ENCODE measurements at regions not wholly inside any gene's neighbourhood (a gene's known extent, or its start where the extent isn't known, plus 50 kb on each side); places are given as distances from the start of the nearest gene placed in this dataset.

DNA sequence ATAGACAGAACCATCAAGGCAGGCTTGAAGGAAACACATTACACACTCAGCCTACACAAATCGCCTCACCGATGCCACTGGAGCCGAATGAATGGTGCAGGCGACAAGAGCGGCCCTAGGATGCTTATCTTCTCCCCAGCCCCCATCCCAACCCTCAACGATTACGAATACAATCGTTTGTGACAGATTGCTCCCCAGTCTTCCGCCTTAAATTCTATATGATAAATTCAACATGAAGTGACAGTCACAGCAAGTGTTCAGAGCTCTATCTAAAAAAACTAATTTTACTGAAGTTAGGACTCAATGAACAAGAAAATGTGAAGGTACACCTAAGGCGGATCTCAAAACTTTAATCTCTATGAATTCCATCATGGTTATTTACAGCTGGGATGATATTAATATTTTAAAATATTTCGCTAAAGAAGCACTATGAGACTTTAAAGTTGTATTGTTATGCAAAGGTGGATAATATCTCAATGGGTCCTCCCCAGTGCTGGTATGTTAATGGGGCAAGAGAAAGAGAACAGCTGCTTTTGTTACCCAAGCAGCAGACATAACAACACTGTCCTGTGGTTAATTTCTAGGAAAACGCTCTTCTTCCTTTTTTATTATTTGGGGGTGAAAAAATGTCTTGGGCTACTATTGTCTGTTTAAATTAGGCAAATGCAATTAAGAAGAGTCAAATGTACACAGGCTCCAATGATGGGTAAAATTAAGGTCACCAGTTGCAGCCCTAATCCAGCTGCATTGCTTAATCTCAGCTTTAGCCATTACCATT, 147.6 kb upstream of the NR2F2 start:
- H3K4me1 Mint-ChIP-seq (ENCODE audit: low read depth): no peaks in the 10 kb centered on the region
- intact Hi-C loops (cut with micrococcal nuclease): no loop called here
- ATAC-seq (no peak), DNase-seq (no peak)
- H3K9me3 Mint-ChIP-seq: no peaks in the 10 kb centered on the region
- TF ChIP-seq, protein P1, sequence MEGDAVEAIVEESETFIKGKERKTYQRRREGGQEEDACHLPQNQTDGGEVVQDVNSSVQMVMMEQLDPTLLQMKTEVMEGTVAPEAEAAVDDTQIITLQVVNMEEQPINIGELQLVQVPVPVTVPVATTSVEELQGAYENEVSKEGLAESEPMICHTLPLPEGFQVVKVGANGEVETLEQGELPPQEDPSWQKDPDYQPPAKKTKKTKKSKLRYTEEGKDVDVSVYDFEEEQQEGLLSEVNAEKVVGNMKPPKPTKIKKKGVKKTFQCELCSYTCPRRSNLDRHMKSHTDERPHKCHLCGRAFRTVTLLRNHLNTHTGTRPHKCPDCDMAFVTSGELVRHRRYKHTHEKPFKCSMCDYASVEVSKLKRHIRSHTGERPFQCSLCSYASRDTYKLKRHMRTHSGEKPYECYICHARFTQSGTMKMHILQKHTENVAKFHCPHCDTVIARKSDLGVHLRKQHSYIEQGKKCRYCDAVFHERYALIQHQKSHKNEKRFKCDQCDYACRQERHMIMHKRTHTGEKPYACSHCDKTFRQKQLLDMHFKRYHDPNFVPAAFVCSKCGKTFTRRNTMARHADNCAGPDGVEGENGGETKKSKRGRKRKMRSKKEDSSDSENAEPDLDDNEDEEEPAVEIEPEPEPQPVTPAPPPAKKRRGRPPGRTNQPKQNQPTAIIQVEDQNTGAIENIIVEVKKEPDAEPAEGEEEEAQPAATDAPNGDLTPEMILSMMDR (IDR thresholded peaks at IDR 0.05): no peak
- POLR2A ChIA-PET: interaction anchor here (0.7 kb wide), 1 partner anchor 13 kb away, joined by 3 read pairs; no protein-coding TSS in a partner anchor
- CTCF ChIA-PET: no interaction called here
- no peaks in the 10 kb centered on the region for H3K36me3 Mint-ChIP-seq (ENCODE audit: low read depth)
- H3K27me3 Mint-ChIP-seq: no peaks in the 10 kb centered on the region
- no peak overlapping the region for H3K4me3 Mint-ChIP-seq
- no peak overlapping the region for H3K27ac Mint-ChIP-seq

DNA sequence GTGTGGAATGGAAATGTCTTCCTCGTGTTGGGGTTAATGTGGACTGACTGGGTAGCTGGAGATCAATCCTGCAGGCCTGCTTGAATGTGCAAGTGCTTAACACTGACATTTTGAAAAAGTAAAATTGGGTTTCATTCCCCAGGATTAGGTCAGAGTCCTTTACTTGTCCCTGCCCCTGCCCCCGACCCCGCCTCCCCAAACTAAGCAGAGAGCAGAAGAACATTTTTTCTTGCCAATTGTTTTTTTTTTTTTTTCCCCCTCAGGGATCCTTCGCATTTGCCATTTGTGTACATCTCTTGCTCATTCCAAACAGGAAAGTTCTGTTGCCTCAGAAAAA, 147.0 kb upstream of the NR2F2 start:
- TF ChIP-seq, protein P1 (IDR thresholded peaks at IDR 0.05): no peak
- ATAC-seq (no peak), DNase-seq (no peak)
- intact Hi-C loops (cut with micrococcal nuclease): no loop called here
- POLR2A ChIA-PET: interaction anchor here (0.7 kb wide), 1 partner anchor 12 kb away, joined by 3 read pairs; no protein-coding TSS in a partner anchor
- no peaks in the 10 kb centered on the region for H3K4me1 Mint-ChIP-seq (ENCODE audit: low read depth)
- no peak overlapping the region for H3K4me3 Mint-ChIP-seq
- H3K27me3 Mint-ChIP-seq: no peaks in the 10 kb centered on the region
- CTCF ChIA-PET: no interaction called here
- H3K27ac Mint-ChIP-seq: no peak overlapping the region
- no peaks in the 10 kb centered on the region for H3K9me3 Mint-ChIP-seq
- no peaks in the 10 kb centered on the region for H3K36me3 Mint-ChIP-seq (ENCODE audit: low read depth)

DNA sequence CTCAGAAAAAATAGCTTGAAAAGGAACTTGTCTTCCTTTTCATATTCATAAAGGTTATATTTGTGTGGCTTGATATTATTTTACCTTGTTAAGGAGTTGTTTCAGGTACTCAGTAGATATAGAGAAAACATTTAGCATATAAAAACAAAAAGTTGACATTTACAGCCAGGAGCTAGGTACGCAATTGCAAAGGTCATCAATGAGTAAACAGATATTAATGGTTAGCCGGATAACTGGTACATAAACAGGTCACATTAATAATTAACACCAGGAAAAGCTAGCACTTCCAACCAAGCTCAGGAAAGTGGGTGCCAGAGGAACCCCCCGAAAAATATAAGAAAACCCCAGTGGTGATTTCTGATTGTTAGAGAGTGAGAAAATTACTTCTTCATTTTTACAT, 146.6 kb upstream of the NR2F2 start:
- no peaks in the 10 kb centered on the region for H3K27me3 Mint-ChIP-seq
- intact Hi-C loops (cut with micrococcal nuclease): no loop called here
- H3K4me3 Mint-ChIP-seq: no peak overlapping the region
- CTCF ChIA-PET: no interaction called here
- POLR2A ChIA-PET: no interaction called here
- H3K9me3 Mint-ChIP-seq: no peaks in the 10 kb centered on the region
- TF ChIP-seq, protein P1 (IDR thresholded peaks at IDR 0.05): no peak
- H3K4me1 Mint-ChIP-seq (ENCODE audit: low read depth): no peaks in the 10 kb centered on the region
- H3K36me3 Mint-ChIP-seq (ENCODE audit: low read depth): no peaks in the 10 kb centered on the region
- no peak overlapping the region for H3K27ac Mint-ChIP-seq
- no peak for ATAC-seq
- DNase-seq: no peak

DNA sequence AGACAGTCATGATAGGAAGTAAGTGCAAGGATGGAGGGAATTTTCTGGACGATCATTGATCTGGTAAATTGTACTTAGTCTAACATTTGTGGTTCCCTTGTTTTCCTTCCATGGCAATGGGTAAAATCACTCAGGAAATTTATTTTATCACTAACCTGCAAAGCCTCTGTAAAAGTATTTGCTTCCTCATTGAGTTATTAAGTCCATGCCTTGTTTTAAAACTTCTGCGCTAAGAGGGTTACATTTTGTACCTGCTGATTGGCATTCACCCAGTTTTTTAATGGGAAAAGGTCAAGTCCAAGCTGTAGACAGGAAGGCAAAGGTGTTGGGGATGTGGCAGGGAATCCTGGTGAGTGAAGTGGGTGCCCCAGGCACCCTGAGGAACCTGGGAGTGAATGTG, 146.2 kb upstream of the NR2F2 start:
- H3K27ac Mint-ChIP-seq: no peak overlapping the region
- ATAC-seq: no peak
- H3K4me1 Mint-ChIP-seq (ENCODE audit: low read depth): no peaks in the 10 kb centered on the region
- ChIA-PET CTCF (no interaction called here), POLR2A (no interaction called here)
- H3K36me3 Mint-ChIP-seq (ENCODE audit: low read depth): no peaks in the 10 kb centered on the region
- TF ChIP-seq, protein P1 (IDR thresholded peaks at IDR 0.05): no peak
- no peaks in the 10 kb centered on the region for H3K27me3 Mint-ChIP-seq
- no peak overlapping the region for H3K4me3 Mint-ChIP-seq
- intact Hi-C loops (cut with micrococcal nuclease): no loop called here
- DNase-seq: no peak
- no peaks in the 10 kb centered on the region for H3K9me3 Mint-ChIP-seq

DNA sequence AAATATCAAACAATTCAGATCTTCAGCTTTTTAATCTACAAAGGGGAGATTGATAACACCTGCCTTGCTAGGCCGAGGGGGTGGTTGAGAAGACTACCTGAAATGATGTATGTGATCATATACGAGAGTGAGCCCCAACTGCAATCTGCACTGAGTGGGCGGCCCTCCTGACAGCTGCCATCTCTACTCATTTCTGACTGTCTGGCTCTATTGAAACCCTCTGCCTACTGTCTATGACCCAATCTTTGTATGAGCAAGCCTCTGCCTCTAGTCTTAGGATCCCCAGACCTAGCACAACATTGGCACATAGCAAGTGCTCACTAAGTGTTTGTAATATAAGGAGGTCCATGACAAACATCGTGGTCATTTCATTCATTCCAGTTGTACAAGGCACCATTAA, 144.4 kb upstream of the NR2F2 start:
- H3K27me3 Mint-ChIP-seq: no peaks in the 10 kb centered on the region
- DNase-seq: no peak
- POLR2A ChIA-PET: no interaction called here
- H3K4me1 Mint-ChIP-seq (ENCODE audit: low read depth): no peaks in the 10 kb centered on the region
- intact Hi-C loops (cut with micrococcal nuclease): no loop called here
- ATAC-seq: no peak
- no peaks in the 10 kb centered on the region for H3K36me3 Mint-ChIP-seq (ENCODE audit: low read depth)
- TF ChIP-seq, protein P1 (IDR thresholded peaks at IDR 0.05): no peak
- H3K9me3 Mint-ChIP-seq: peaks cover 2% of the 10 kb centered on the region
- H3K27ac Mint-ChIP-seq: no peak overlapping the region
- CTCF ChIA-PET: no interaction called here
- no peak overlapping the region for H3K4me3 Mint-ChIP-seq

All from activated CD8-positive, alpha-beta T cell treated with anti-CD3 and anti-CD28 coated beads for 36 hours (primary cell).